Upper lobe of right lung (tissue), 1 donor: ENCODE measurements at regions not wholly inside any gene's neighbourhood (a gene's known extent, or its start where the extent isn't known, plus 50 kb on each side); places are given as distances from the start of the nearest gene placed in this dataset.

Source experiments
- ATAC-seq: fragments of 200-7000 bp; cut with Tn5 transposase; one replicate; pipeline ENCODE4 v1.9.1; 2020; ENCODE audit warnings: mild to moderate bottlenecking, moderate library complexity
- DNase-seq: peaks from one replicate; pipeline ENCODE4 v3.0.0-alpha.2; 2020
- H3K27ac ChIP-seq: fragments of 200-600 bp; one replicate; pipeline ENCODE4 v1.8.0; 2022
- H3K27me3 ChIP-seq: fragments of 200-600 bp; one replicate; pipeline ENCODE4 v1.8.0; 2022; ENCODE audit warnings: mild to moderate bottlenecking
- H3K36me3 ChIP-seq: fragments of 200-600 bp; one replicate; pipeline ENCODE4 v1.8.0; 2022
- H3K4me1 ChIP-seq: fragments of 200-600 bp; one replicate; pipeline ENCODE4 v1.8.0; 2022
- H3K4me3 ChIP-seq: fragments of 200-600 bp; one replicate; pipeline ENCODE4 v1.8.0; 2022; ENCODE audit warnings: mild to moderate bottlenecking
- H3K9me3 ChIP-seq: fragments of 200-600 bp; one replicate; pipeline ENCODE4 v1.8.0; 2022
- CTCF ChIP-seq: fragments of 200-600 bp; IDR thresholded peaks from one replicate; pipeline ENCODE4 v1.8.0; 2022; ENCODE audit warnings: antibody characterized with exemption
- intact Hi-C: fragments of 100-400 bp; cut with DNase I; formaldehyde crosslinking; loops from one replicate; pipeline ENCODE4 v1.11.0; 2022
- donor health status: DM: no; HTN: yes; CAD: no; lungs with severe emphysema.

GRCh38 chr1:181858135-181858534 lies 203.4 kb downstream of the ZNF648 start:
- H3K36me3 ChIP-seq, result no peaks in the 10 kb centered on the region
- H3K27me3 ChIP-seq, result no peaks in the 10 kb centered on the region
- no peak overlapping the region for H3K4me3 ChIP-seq
- DNase-seq, result no peak
- ATAC-seq, result no peak
- intact Hi-C loops, result no loop called here
- TF ChIP-seq CTCF, result no peak
- no peaks in the 10 kb centered on the region for H3K9me3 ChIP-seq
- H3K27ac ChIP-seq, result no peak overlapping the region
- no peaks in the 10 kb centered on the region for H3K4me1 ChIP-seq
